Activated B cell treated with CpG ODN at 0.5 μM for 24 hours (primary cell): ENCODE measurements at regions not wholly inside any gene's neighbourhood (a gene's known extent, or its start where the extent isn't known, plus 50 kb on each side); places are given as distances from the start of the nearest gene placed in this dataset.
"Not testable (repeated sequence)": the region's sequence is repeated elsewhere in the genome, so short reads cannot be mapped to it uniquely, and the experiment has no call there.

Source experiments
- ATAC-seq: fragments of 200-7000 bp; cut with Tn5 transposase; one replicate; pipeline ENCODE4 v1.10.0; 2021; ENCODE audit warnings: low read depth, mild to moderate bottlenecking, moderate library complexity
- CTCF ChIA-PET: fragments of 350-600 bp; sonication (Branson Sonifier 250); formaldehyde crosslinking; loops from one replicate; lab custom pipeline; 2021; ENCODE audit warnings: antibody characterized with exemption; lab: Charles Lee
- POLR2A ChIA-PET: fragments of 350-600 bp; sonication (Branson Sonifier 250); formaldehyde crosslinking; loops from one replicate; lab custom pipeline; 2021; ENCODE audit warnings: antibody characterized with exemption; lab: Charles Lee
- DNase-seq: peaks from one replicate; pipeline ENCODE4 v3.0.0; 2022
- H3K27ac Mint-ChIP-seq: one replicate; pipeline ENCODE4 v1.8.0; 2020; ENCODE audit warnings: mixed read lengths
- H3K27me3 Mint-ChIP-seq: one replicate; pipeline ENCODE4 v1.8.0; 2021; ENCODE audit warnings: mixed read lengths
- H3K36me3 Mint-ChIP-seq: one replicate; pipeline ENCODE4 v1.8.0; 2021; ENCODE audit warnings: low read depth, mixed read lengths
- H3K4me1 Mint-ChIP-seq: one replicate; pipeline ENCODE4 v1.8.0; 2021; ENCODE audit warnings: mixed read lengths
- H3K4me3 Mint-ChIP-seq: one replicate; pipeline ENCODE4 v1.8.0; 2020; ENCODE audit warnings: mild to moderate bottlenecking, mixed read lengths
- H3K9me3 Mint-ChIP-seq: one replicate; pipeline ENCODE4 v1.8.0; 2020; ENCODE audit warnings: mixed read lengths
- CTCF ChIP-seq: fragments of 200-600 bp; IDR thresholded peaks from one replicate; pipeline ENCODE4 v1.8.0; 2022; ENCODE audit warnings: antibody characterized with exemption, mild to moderate bottlenecking
- intact Hi-C: fragments of 100-400 bp; cut with micrococcal nuclease; formaldehyde crosslinking; loops from one replicate; pipeline ENCODE4 v1.15.1; 2024

GRCh38 chr3:193915613-193916012 is 220.3 kb upstream of the HES1 start:
- Mint-ChIP-seq H3K27ac (no peak overlapping the region), H3K27me3 (no peaks in the 10 kb centered on the region), H3K36me3 (no peaks in the 10 kb centered on the region), H3K4me1 (no peaks in the 10 kb centered on the region), H3K4me3 (no peak overlapping the region), H3K9me3 (no peaks in the 10 kb centered on the region)
- CTCF ChIA-PET, result no interaction called here
- no peak for TF ChIP-seq CTCF
- POLR2A ChIA-PET, result no interaction called here
- ATAC-seq (no peak), DNase-seq (no peak)
- intact Hi-C loops, result no loop called here

GRCh38 chr3:193917158-193917557 is 218.8 kb upstream of the HES1 start:
- Mint-ChIP-seq H3K36me3 (no peaks in the 10 kb centered on the region), H3K4me1 (no peaks in the 10 kb centered on the region), H3K27me3 (no peaks in the 10 kb centered on the region), H3K4me3 (no peak overlapping the region), H3K27ac (no peak overlapping the region), H3K9me3 (no peaks in the 10 kb centered on the region)
- ATAC-seq (no peak), DNase-seq (no peak)
- ChIA-PET POLR2A (no interaction called here), CTCF (no interaction called here)
- TF ChIP-seq CTCF, result no peak
- intact Hi-C loops, result no loop called here

- Mint-ChIP-seq H3K27ac (no peak overlapping the region), H3K4me1 (peaks cover 6% of the 10 kb centered on the region), H3K36me3 (no peaks in the 10 kb centered on the region), H3K4me3 (no peak overlapping the region), H3K9me3 (peaks cover 11% of the 10 kb centered on the region), H3K27me3 (no peaks in the 10 kb centered on the region)
- ATAC-seq (no peak), DNase-seq (no peak)
- POLR2A ChIA-PET, result no interaction called here
- CTCF ChIA-PET, result no interaction called here
- no peak for TF ChIP-seq CTCF
- intact Hi-C loops, result no loop called here
These were observed 214.5 kb upstream of the HES1 start for GRCh38 chr3:193921465-193921864.

GRCh38 chr3:193922034-193922774 is 213.7 kb upstream of the HES1 start:
- CTCF ChIA-PET, result no interaction called here
- intact Hi-C loops, result no loop called here
- H3K9me3 Mint-ChIP-seq, result peaks cover 11% of the 10 kb centered on the region
- no peaks in the 10 kb centered on the region for H3K27me3 Mint-ChIP-seq
- no peak overlapping the region for H3K27ac Mint-ChIP-seq
- ATAC-seq, result no peak
- H3K4me3 Mint-ChIP-seq, result no peak overlapping the region
- peaks cover 7% of the 10 kb centered on the region for H3K4me1 Mint-ChIP-seq
- no peak for TF ChIP-seq CTCF
- POLR2A ChIA-PET, result no interaction called here
- no peaks in the 10 kb centered on the region for H3K36me3 Mint-ChIP-seq
- DNase-seq, result no peak

GRCh38 chr3:193923958-193924357 is 212.0 kb upstream of the HES1 start:
- intact Hi-C loops, result not testable (repeated sequence)

GRCh38 chr3:193926071-193926470 is 209.9 kb upstream of the HES1 start:
- H3K4me3 Mint-ChIP-seq, ATAC-seq, H3K27ac Mint-ChIP-seq, CTCF ChIA-PET, DNase-seq, H3K36me3 Mint-ChIP-seq, intact Hi-C loops, H3K4me1 Mint-ChIP-seq, H3K27me3 Mint-ChIP-seq, POLR2A ChIA-PET: not testable (repeated sequence)
- H3K9me3 Mint-ChIP-seq, result peaks cover 11% of the 10 kb centered on the region

More at GRCh38 chr3:193923958-193924357, 212.0 kb upstream of the HES1 start:
- POLR2A ChIA-PET, DNase-seq, H3K27me3 Mint-ChIP-seq, H3K4me3 Mint-ChIP-seq, ATAC-seq, H3K36me3 Mint-ChIP-seq, H3K4me1 Mint-ChIP-seq, H3K27ac Mint-ChIP-seq, CTCF ChIA-PET: not testable (repeated sequence)
- H3K9me3 Mint-ChIP-seq, result peaks cover 11% of the 10 kb centered on the region

GRCh38 chr3:193927413-193928206 is 208.3 kb upstream of the HES1 start:
- DNase-seq, CTCF ChIA-PET, H3K27ac Mint-ChIP-seq, H3K27me3 Mint-ChIP-seq, H3K4me3 Mint-ChIP-seq, H3K4me1 Mint-ChIP-seq, POLR2A ChIA-PET, H3K36me3 Mint-ChIP-seq, intact Hi-C loops, ATAC-seq: not testable (repeated sequence)
- peaks cover 11% of the 10 kb centered on the region for H3K9me3 Mint-ChIP-seq
